ENCODE measurements at regions not wholly inside any gene's neighbourhood (a gene's known extent, or its start where the extent isn't known, plus 50 kb on each side); places are given as distances from the start of the nearest gene placed in this dataset.

DNA sequence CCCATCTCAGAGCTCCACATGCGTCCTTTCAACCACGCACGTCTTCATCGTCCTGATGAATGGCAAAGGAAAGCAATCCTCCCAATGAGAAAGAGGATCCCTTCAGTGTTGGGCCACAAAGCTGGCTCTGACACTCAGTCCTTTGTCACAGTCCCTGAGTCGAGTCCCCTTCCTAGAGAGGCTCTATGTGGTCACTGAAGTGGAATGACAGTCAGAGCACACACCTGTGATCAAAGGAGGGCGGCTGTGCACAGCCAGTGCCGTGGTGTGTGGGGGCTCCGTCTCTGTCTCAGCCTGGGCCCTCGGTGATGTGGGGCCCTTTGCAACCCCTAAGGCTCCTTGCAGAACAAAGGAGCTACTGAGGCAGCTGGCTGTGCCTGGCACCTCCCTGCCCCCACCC is 157.3 kb upstream of the APCDD1 start:
- TF ChIP-seq CTCF (IDR thresholded peaks at IDR 0.05) (no peak), POLR2A (IDR thresholded peaks at IDR 0.05) (no peak)
